Esophagus muscularis mucosa (tissue), 3 donors: ENCODE measurements at regions not wholly inside any gene's neighbourhood (a gene's known extent, or its start where the extent isn't known, plus 50 kb on each side); places are given as distances from the start of the nearest gene placed in this dataset.

ENCODE experiments used
- CTCF ChIP-seq, 3 experiments: fragments of 200-600 bp in 2 of 3; fragments of 450-650 bp in 1 of 3; sonication (generic) in 2 of 3; IDR thresholded peaks; one replicate each; pipeline ENCODE4 v1.5.1; 2017 to 2019; ENCODE audit warnings: antibody characterized with exemption in 3 of 3, mild to moderate bottlenecking in 2 of 3, moderate library complexity in 1 of 3
- POLR2A ChIP-seq: fragments of 450-650 bp; IDR thresholded peaks from one replicate; pipeline ENCODE4 v1.6.1; 2017; ENCODE audit warnings: antibody characterized with exemption, moderate library complexity, mild to moderate bottlenecking, low read depth
- POLR2AphosphoS5 ChIP-seq, 2 donors: sonication (generic); formaldehyde crosslinking; IDR thresholded peaks; one replicate each; pipeline ENCODE4 v1.6.1; 2017; ENCODE audit warnings: antibody characterized with exemption in 2 of 2

GRCh38 chrX:26466387-26466786, 250.4 kb downstream of the MAGEB5 start:
- TF ChIP-seq CTCF (IDR thresholded peaks at IDR 0.05) (no peak), POLR2A (no peak), POLR2AphosphoS5 (IDR thresholded peaks at IDR 0.05) (no peak)
